Endodermal cell (in vitro differentiated cells): ENCODE measurements at regions not wholly inside any gene's neighbourhood (a gene's known extent, or its start where the extent isn't known, plus 50 kb on each side); places are given as distances from the start of the nearest gene placed in this dataset.
A peak's percentile ranks its signal among the peaks of the same experiment; 100 is the strongest.

ENCODE experiments used
- DNase-seq: peaks from one replicate; pipeline ENCODE4 v3.0.0-alpha.2; 2017
- H3K27ac ChIP-seq: 2 replicates; pipeline ENCODE4 v1.5.1; 2013; ENCODE audit warnings: mild to moderate bottlenecking, low read depth, low read length, moderate library complexity
- H3K27me3 ChIP-seq: 2 replicates; pipeline ENCODE4 v1.6.1; 2013; ENCODE audit warnings: mild to moderate bottlenecking, low read length, moderate library complexity; ENCODE audit not compliant: insufficient read depth, control insufficient read depth, poor library complexity, severe bottlenecking
- H3K36me3 ChIP-seq: 2 replicates; pipeline ENCODE4 v1.7.0; 2013; ENCODE audit warnings: mild to moderate bottlenecking, low read length, moderate library complexity; ENCODE audit not compliant: control insufficient read depth, insufficient read depth
- H3K4me1 ChIP-seq: one replicate; pipeline ENCODE4 v1.7.0; 2013; ENCODE audit warnings: low read length; ENCODE audit not compliant: control insufficient read depth, insufficient read depth
- H3K4me3 ChIP-seq: 2 replicates; pipeline ENCODE4 v1.5.1; 2013; ENCODE audit warnings: mild to moderate bottlenecking, low read length, moderate library complexity
- H3K9ac ChIP-seq: 2 replicates; pipeline ENCODE4 v1.6.1; 2013; ENCODE audit warnings: mild to moderate bottlenecking, low read length, moderate library complexity; ENCODE audit not compliant: poor library complexity, severe bottlenecking; ENCODE audit errors: extremely low read depth
- H3K9me3 ChIP-seq: 2 replicates; pipeline ENCODE4 v1.6.1; 2013; ENCODE audit warnings: mild to moderate bottlenecking, low read length, moderate library complexity; ENCODE audit not compliant: control insufficient read depth
- H3K27ac Mint-ChIP-seq: 2 replicates; pipeline ENCODE4 v1.8.0; 2020; ENCODE audit warnings: mixed read lengths
- H3K27me3 Mint-ChIP-seq: 2 replicates; pipeline ENCODE4 v1.8.0; 2021; ENCODE audit warnings: mild to moderate bottlenecking, mixed read lengths; ENCODE audit not compliant: insufficient read depth
- H3K36me3 Mint-ChIP-seq: 2 replicates; pipeline ENCODE4 v1.8.0; 2020; ENCODE audit warnings: low read depth, mixed read lengths
- H3K4me1 Mint-ChIP-seq: 2 replicates; pipeline ENCODE4 v1.8.0; 2020; ENCODE audit warnings: mixed read lengths
- H3K4me3 Mint-ChIP-seq: 2 replicates; pipeline ENCODE4 v1.8.0; 2020; ENCODE audit warnings: mild to moderate bottlenecking, moderate library complexity, mixed read lengths
- H3K9me3 Mint-ChIP-seq: 2 replicates; pipeline ENCODE4 v1.8.0; 2020; ENCODE audit warnings: mild to moderate bottlenecking, mixed read lengths
- CTCF ChIP-seq: fragments of 200-600 bp; sonication (generic); conservative IDR thresholded peaks from 2 replicates; pipeline ENCODE4 v1.5.0; 2021; ENCODE audit warnings: antibody characterized with exemption, mild to moderate bottlenecking
- WGBS, 2 experiments: methylation state at CpG; one replicate each; pipeline versions ENCODE4 v1.1.5 to v1.1.7; 2013; ENCODE audit warnings: missing lambda C conversion rate in 2 of 2, mixed read lengths in 1 of 2; ENCODE audit not compliant: insufficient coverage in 1 of 2, insufficient read length in 1 of 2; 5-methylcytosine and 5-hydroxymethylcytosine counted together

- H3K4me1 Mint-ChIP-seq: peaks cover 47% of the 10 kb centered on the region
- H3K9me3 ChIP-seq: peaks cover 11% of the 10 kb centered on the region
- peak overlapping the region; percentile 47 for H3K4me3 ChIP-seq
- WGBS, 2 experiments: 20 to 80% methylated on average over 1 to 4 of the region's 4 CpGs
- no peak overlapping the region for H3K9ac ChIP-seq
- no peak overlapping the region for H3K4me3 Mint-ChIP-seq
- no peaks in the 10 kb centered on the region for H3K27me3 Mint-ChIP-seq
- no peak for DNase-seq
- peaks cover 14% of the 10 kb centered on the region for H3K9me3 Mint-ChIP-seq
- peaks cover 12% of the 10 kb centered on the region for H3K4me1 ChIP-seq
- H3K27ac Mint-ChIP-seq: no peak overlapping the region
- no peaks in the 10 kb centered on the region for H3K27me3 ChIP-seq
- TF ChIP-seq CTCF: no peak
- peaks cover 5% of the 10 kb centered on the region for H3K36me3 Mint-ChIP-seq
- no peaks in the 10 kb centered on the region for H3K36me3 ChIP-seq
- H3K27ac ChIP-seq: no peak overlapping the region
These were observed 174.6 kb downstream of the RWDD3 start for GRCh38 chr1:95408507-95409136.

GRCh38 chr1:95409276-95409675 lies 175.3 kb downstream of the RWDD3 start:
- Mint-ChIP-seq H3K4me1 (peaks cover 47% of the 10 kb centered on the region), H3K27ac (no peak overlapping the region), H3K9me3 (peaks cover 9% of the 10 kb centered on the region), H3K36me3 (peaks cover 4% of the 10 kb centered on the region), H3K27me3 (no peaks in the 10 kb centered on the region), H3K4me3 (no peak overlapping the region)
- TF ChIP-seq CTCF: no peak
- Histone ChIP-seq H3K27me3 (no peaks in the 10 kb centered on the region), H3K4me3 (no peak overlapping the region), H3K36me3 (no peaks in the 10 kb centered on the region), H3K9me3 (peaks cover 4% of the 10 kb centered on the region), H3K4me1 (peaks cover 12% of the 10 kb centered on the region), H3K9ac (no peak overlapping the region), H3K27ac (no peak overlapping the region)
- DNase-seq: no peak
- 60 to 78% methylated on average over 1 of the region's 1 CpG for WGBS, 2 experiments

GRCh38 chr1:95409901-95410300 lies 175.9 kb downstream of the RWDD3 start:
- Histone ChIP-seq H3K9me3 (no peaks in the 10 kb centered on the region), H3K9ac (no peak overlapping the region), H3K36me3 (no peaks in the 10 kb centered on the region), H3K4me1 (peaks cover 12% of the 10 kb centered on the region), H3K27me3 (no peaks in the 10 kb centered on the region), H3K4me3 (no peak overlapping the region), H3K27ac (no peak overlapping the region)
- TF ChIP-seq CTCF: no peak
- Mint-ChIP-seq H3K4me1 (peaks cover 47% of the 10 kb centered on the region), H3K27me3 (no peaks in the 10 kb centered on the region), H3K27ac (no peak overlapping the region), H3K4me3 (no peak overlapping the region), H3K36me3 (peaks cover 2% of the 10 kb centered on the region), H3K9me3 (peaks cover 3% of the 10 kb centered on the region)
- 85 to 92% methylated on average over 2 to 3 of the region's 3 CpGs for WGBS, 2 experiments
- DNase-seq: no peak
